ENCODE measurements at regions not wholly inside any gene's neighbourhood (a gene's known extent, or its start where the extent isn't known, plus 50 kb on each side); places are given as distances from the start of the nearest gene placed in this dataset.

- Histone ChIP-seq H3K27ac (no peak overlapping the region), H3K4me3 (no peak overlapping the region), H3K27me3 (no peaks in the 10 kb centered on the region), H3K9me3 (no peaks in the 10 kb centered on the region), H3K36me3 (no peaks in the 10 kb centered on the region), H3K4me1 (ENCODE audit: insufficient read depth) (no peaks in the 10 kb centered on the region)
- DNase-seq, result no peak
- intact Hi-C loops (cut with DNase I), result no loop called here
- TF ChIP-seq CTCF (IDR thresholded peaks at IDR 0.05), result no peak
- TF ChIP-seq EP300 (IDR thresholded peaks at IDR 0.05), result no peak
- TF ChIP-seq POLR2A (IDR thresholded peaks at IDR 0.05), result no peak
- WGBS, 3 donors, result 92 to 97% (median 96%) methylated on average over 3 of the region's 3 CpGs
These were observed 108.2 kb upstream of the STK17B start for GRCh38 chr2:196279541-196279940.

- no peaks in the 10 kb centered on the region for H3K36me3 ChIP-seq
- H3K4me1 ChIP-seq (ENCODE audit: insufficient read depth), result no peaks in the 10 kb centered on the region
- intact Hi-C loops (cut with DNase I), result no loop called here
- H3K27ac ChIP-seq, result no peak overlapping the region
- no peak for DNase-seq
- H3K27me3 ChIP-seq, result no peaks in the 10 kb centered on the region
- TF ChIP-seq POLR2A (IDR thresholded peaks at IDR 0.05), result no peak
- no peak for TF ChIP-seq CTCF (IDR thresholded peaks at IDR 0.05)
- no peak for TF ChIP-seq EP300 (IDR thresholded peaks at IDR 0.05)
- no peaks in the 10 kb centered on the region for H3K9me3 ChIP-seq
- no peak overlapping the region for H3K4me3 ChIP-seq
- 53 to 72% (median 64%) methylated on average over 3 of the region's 3 CpGs for WGBS, 3 donors
These were observed 112.9 kb upstream of the STK17B start for GRCh38 chr2:196284144-196284844.

- TF ChIP-seq POLR2A (IDR thresholded peaks at IDR 0.05), result no peak
- no peak for TF ChIP-seq CTCF (IDR thresholded peaks at IDR 0.05)
- TF ChIP-seq EP300 (IDR thresholded peaks at IDR 0.05), result no peak
- Histone ChIP-seq H3K27ac (no peak overlapping the region), H3K36me3 (no peaks in the 10 kb centered on the region), H3K27me3 (no peaks in the 10 kb centered on the region), H3K4me3 (no peak overlapping the region), H3K9me3 (no peaks in the 10 kb centered on the region), H3K4me1 (ENCODE audit: insufficient read depth) (no peaks in the 10 kb centered on the region)
- DNase-seq, result no peak
- 9 to 17% (median 9%) methylated on average over 4 of the region's 4 CpGs for WGBS, 3 donors
- intact Hi-C loops (cut with DNase I), result no loop called here
These were observed 113.6 kb upstream of the STK17B start for GRCh38 chr2:196284866-196285557.

GRCh38 chr2:196286821-196287220 lies 115.4 kb upstream of the STK17B start:
- H3K4me1 ChIP-seq (ENCODE audit: insufficient read depth), result no peaks in the 10 kb centered on the region
- H3K4me3 ChIP-seq, result no peak overlapping the region
- no peak for DNase-seq
- H3K27ac ChIP-seq, result no peak overlapping the region
- no peaks in the 10 kb centered on the region for H3K36me3 ChIP-seq
- no peak for TF ChIP-seq EP300 (IDR thresholded peaks at IDR 0.05)
- no peak for TF ChIP-seq POLR2A (IDR thresholded peaks at IDR 0.05)
- no peak for TF ChIP-seq CTCF (IDR thresholded peaks at IDR 0.05)
- H3K9me3 ChIP-seq, result no peaks in the 10 kb centered on the region
- intact Hi-C loops (cut with DNase I), result no loop called here
- H3K27me3 ChIP-seq, result no peaks in the 10 kb centered on the region

Measured in ovary (tissue), 7 donors.